ENCODE measurements at regions not wholly inside any gene's neighbourhood (a gene's known extent, or its start where the extent isn't known, plus 50 kb on each side); places are given as distances from the start of the nearest gene placed in this dataset.

- Histone ChIP-seq H3K27me3 (ENCODE audit: control insufficient read depth, insufficient read depth, low read length) (no peaks in the 10 kb centered on the region), H3K4me3 (ENCODE audit: low read depth in 2 of 2, low read length in 2 of 2) (no peak overlapping the region), H3K27ac (ENCODE audit: low read length) (peak overlapping the region; percentile 45; the same call in 1 of the 2 replicates), H3K4me1 (ENCODE audit: control insufficient read depth, insufficient read depth, low read length) (peaks cover 42% of the 10 kb centered on the region), H3K36me3 (ENCODE audit: control insufficient read depth, insufficient read depth, low read length) (no peaks in the 10 kb centered on the region; the same call in 1 of the 2 replicates), H3K9me3 (ENCODE audit: control insufficient read depth, insufficient read depth, low read depth, low read length) (no peaks in the 10 kb centered on the region)
- TF ChIP-seq SIN3A (IDR thresholded peaks at IDR 0.05; ENCODE audit: borderline replicate concordance, insufficient read depth, low read depth, low read length) (no peak), CTCF (IDR thresholded peaks at IDR 0.05) (no peak), REST (IDR thresholded peaks at IDR 0.05; ENCODE audit: insufficient read depth in 1 of 2, low read depth in 2 of 2, low read length in 1 of 2) (no peak)
- in situ Hi-C loops (cut with HindIII; ENCODE audit: low pct_unique_long_range_greater_than_20kb, low sequenced_read_pairs) (no loop called here), intact Hi-C loops (cut with micrococcal nuclease; ENCODE audit: unreplicated experiment) (no loop called here)
- DNase-seq (ENCODE audit: low read depth, low spot score) = no peak
- ATAC-seq = no peak
- POLR2A ChIA-PET = no interaction called here
- BruUV-seq (replicated peaks) = no TSS peak
- CTCF ChIA-PET = no interaction called here
Observed at GRCh38 chr1:198906739-198907422, 268.0 kb downstream of the PTPRC start.

- in situ Hi-C loops (cut with HindIII; ENCODE audit: low pct_unique_long_range_greater_than_20kb, low sequenced_read_pairs) (no loop called here), intact Hi-C loops (cut with micrococcal nuclease; ENCODE audit: unreplicated experiment) (no loop called here)
- ATAC-seq = no peak
- Histone ChIP-seq H3K4me3 (ENCODE audit: low read depth in 2 of 2, low read length in 2 of 2) (no peak overlapping the region), H3K27me3 (ENCODE audit: control insufficient read depth, insufficient read depth, low read length) (no peaks in the 10 kb centered on the region), H3K4me1 (ENCODE audit: control insufficient read depth, insufficient read depth, low read length) (peaks cover 42% of the 10 kb centered on the region), H3K36me3 (ENCODE audit: control insufficient read depth, insufficient read depth, low read length) (no peaks in the 10 kb centered on the region; the same call in 1 of the 2 replicates), H3K9me3 (ENCODE audit: control insufficient read depth, insufficient read depth, low read depth, low read length) (no peaks in the 10 kb centered on the region), H3K27ac (ENCODE audit: low read length) (peak overlapping the region; percentile 45; the same call in 1 of the 2 replicates)
- TF ChIP-seq TCF7L2 (IDR thresholded peaks at IDR 0.05; ENCODE audit: low read depth, low read length) = no peak
- peak; percentile 4; the same call in 1 of the 2 replicates for TF ChIP-seq CTCF (IDR thresholded peaks at IDR 0.05)
- TF ChIP-seq POLR2AphosphoS5 (IDR thresholded peaks at IDR 0.05; ENCODE audit: low read depth, low read length) = no peak
- TF ChIP-seq SIN3A (IDR thresholded peaks at IDR 0.05; ENCODE audit: borderline replicate concordance, insufficient read depth, low read depth, low read length) = no peak
- no TSS peak for BruUV-seq (replicated peaks)
- CTCF ChIA-PET = no interaction called here
- POLR2A ChIA-PET = no interaction called here
- DNase-seq (ENCODE audit: low read depth, low spot score) = no peak
Observed at GRCh38 chr1:198907423-198907746, 268.5 kb downstream of the PTPRC start.
